GM18499 (cell line): ENCODE measurements at regions not wholly inside any gene's neighbourhood (a gene's known extent, or its start where the extent isn't known, plus 50 kb on each side); places are given as distances from the start of the nearest gene placed in this dataset.

Experiments used
- ATAC-seq: cut with Tn5 transposase; IDR thresholded peaks from one replicate; pipeline ENCODE4 v1.9.1; 2021; ENCODE audit warnings: moderate number of reproducible peaks; ENCODE audit not compliant: insufficient read depth, unreplicated experiment

DNA sequence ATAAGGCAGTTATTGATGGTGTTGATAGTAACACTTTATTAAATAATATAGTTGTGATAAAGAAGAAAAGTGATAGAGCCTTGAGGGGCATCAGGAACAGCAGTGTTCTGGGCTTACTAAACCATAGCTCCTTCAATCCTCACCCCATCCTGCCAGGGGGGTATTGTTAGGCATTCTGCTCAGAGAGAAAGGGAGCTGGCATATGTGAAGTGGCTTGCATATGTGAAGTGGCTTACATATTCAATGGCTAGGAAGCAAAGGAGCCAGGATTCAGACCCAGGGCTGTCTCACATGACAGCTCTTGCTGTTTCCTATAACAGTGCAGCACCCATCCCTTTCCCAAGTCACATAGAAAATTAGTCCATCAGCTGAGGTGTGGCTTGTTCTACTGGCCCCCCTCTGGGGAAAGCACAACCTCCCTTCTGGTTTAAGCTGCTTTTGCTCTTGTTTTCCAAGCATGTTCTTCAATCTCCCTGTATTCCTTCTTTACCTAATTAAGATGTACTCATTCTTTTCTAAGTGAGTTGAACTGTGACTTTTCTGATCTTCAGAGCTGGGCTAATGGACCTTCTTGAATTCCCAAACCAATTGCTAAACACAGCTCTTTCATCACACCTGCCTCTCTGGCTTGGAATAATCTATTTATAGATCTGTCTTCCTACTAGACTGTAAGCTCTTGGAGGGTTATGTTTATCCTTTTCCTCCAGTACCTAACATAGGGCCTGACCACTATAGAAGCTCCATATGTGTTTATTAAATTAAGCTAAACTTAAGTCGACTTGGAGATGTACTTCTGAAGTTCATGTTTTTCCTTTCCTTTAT, 108.7 kb upstream of the GLI3 start:
- no peak for ATAC-seq

DNA sequence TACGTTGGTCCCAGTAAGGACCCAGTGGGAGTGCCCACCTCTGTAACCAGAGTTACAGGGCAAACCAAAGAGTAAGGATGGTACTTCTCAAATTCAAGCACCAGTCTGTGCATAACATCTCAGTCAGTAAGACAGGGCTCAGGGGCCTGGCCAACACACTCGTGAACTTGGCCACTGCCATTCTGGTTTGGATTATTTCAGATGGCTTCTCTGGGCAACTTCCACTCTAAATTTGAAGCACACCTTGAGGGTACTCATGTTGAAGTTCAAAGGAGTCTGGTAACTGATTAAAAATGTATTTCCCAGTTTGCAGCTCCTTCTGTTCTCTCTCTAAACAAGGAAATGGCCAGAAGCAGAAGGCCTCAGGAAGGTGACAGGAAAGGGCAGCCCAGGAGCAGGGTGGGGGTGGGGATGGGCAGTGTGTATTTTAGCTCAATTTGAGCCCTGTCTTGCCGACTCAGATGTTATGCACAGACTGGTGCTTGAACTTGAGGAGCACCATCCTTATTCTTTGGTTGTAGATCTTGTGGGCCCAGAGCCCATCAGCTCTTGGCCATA, 107.3 kb upstream of the GLI3 start:
- no peak for ATAC-seq

- no peak for ATAC-seq
These were observed 105.4 kb upstream of the GLI3 start for GRCh38 chr7:42342381-42342780.

DNA sequence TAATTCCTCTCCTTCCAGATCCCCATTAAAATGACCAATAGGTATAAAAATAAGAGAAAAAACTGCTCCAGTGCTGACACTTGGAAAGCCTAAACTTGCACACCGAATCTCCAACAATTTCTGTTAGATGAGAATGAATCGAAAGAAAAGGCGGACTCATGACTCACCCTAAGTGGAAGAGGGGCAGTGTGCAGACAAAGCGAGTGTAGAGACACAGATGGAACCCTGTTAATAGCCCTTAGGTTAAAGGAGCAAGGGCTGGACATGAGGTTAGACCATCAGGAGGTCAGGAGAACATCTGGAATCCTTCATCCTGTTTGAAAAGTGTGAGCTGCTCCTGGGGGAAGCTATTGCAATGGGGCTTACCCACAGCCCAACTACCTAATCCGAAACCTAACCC, 103.4 kb upstream of the GLI3 start:
- ATAC-seq = no peak

GRCh38 chr7:42338916-42339540, 102.0 kb upstream of the GLI3 start:
- ATAC-seq = no peak

- no peak for ATAC-seq
These were observed 101.4 kb upstream of the GLI3 start for GRCh38 chr7:42338231-42338915.

GRCh38 chr7:42337225-42337905, 100.4 kb upstream of the GLI3 start:
- ATAC-seq = no peak

DNA sequence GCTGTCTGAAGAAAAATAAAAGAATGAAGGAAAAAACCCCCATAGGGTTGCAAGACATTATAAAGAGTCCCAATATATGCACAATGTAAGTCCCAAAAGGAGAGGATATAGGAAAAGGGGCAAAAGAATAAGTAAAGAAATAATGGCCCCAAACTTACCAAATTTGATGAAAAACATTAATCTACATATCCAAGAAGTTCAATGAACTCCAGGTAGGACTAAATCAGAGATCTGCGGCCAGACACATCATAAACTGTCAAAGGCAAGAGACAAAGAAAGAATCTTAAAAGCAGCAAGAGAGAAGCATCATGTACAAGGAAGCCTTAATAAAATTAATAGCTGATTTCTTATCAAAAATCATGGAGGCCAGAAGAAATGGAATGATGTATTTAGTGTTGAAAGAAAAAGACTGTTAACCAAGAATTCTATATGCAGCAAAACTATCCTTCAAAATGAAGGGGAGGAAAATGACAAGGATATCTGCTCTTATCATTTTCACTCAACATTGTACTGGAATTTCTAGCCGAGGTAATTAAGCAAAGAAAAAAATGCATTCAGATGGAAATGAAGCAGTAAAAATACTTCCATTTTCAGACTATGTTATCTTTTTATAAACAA, 95.7 kb upstream of the GLI3 start:
- ATAC-seq = no peak

- no peak for ATAC-seq
These were observed 82.6 kb upstream of the GLI3 start for GRCh38 chr7:42319631-42320030.

DNA sequence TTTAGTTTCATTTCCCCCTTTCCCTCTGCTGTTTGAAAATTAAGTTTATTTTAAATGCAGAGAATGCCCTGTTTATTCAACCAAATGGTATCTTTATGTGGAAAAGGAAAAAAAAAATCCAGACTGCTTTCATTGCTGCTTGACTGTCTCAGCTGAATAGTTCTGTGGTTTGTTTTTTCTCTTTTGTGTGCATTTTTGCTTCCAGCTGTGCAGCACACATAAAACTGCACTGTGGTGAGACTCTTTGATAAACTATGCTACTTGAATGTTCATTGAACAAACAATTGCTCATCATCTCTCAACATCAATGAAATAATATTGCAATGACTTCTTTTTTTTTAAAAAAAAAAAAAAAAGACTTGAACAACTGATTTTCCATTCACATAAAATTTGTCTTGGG, 78.6 kb upstream of the GLI3 start:
- ATAC-seq = no peak

DNA sequence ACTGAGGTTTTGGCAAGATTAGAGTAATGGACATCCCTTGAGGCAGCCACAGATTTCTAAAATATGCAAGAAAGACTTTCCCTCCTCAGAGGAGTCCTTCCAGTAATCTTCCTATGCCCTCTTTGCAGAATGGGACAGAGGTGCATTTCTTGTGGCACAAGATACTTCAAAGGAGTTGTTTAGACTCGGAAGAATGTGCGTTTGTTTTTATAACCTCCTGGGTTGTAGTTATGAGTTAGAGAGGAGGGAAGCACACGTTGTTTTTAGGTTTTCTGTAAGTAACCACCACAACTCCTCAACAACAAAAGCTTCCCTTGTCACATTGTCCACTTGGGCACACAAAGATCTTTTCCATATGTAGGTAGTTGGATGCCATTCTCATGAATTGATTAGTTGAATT, 78.1 kb upstream of the GLI3 start:
- ATAC-seq = no peak

- ATAC-seq = no peak
These were observed 77.7 kb upstream of the GLI3 start for GRCh38 chr7:42314696-42315095.

DNA sequence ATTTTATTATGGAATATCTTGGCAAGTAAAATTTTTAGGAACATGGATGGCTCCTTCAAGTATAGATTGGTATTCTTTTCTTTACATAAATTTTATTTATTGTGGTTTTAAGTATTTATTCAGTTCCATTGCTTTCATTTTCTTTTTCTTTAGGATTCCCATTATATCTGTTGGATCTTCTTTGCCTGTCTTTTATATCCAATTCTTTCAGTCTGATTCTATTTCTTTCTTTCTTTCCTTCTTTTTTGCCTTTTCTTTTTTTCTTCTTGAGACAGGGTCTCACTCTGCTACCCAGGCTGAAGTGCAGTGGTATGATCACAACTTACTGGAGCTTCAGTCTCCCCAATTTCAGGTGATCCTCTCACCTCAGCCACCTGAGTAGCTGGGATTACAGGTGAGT, 74.2 kb upstream of the GLI3 start:
- no peak for ATAC-seq

- no peak for ATAC-seq
These were observed 56.0 kb upstream of the GLI3 start for GRCh38 chr7:42292991-42293521.

- no peak for ATAC-seq
These were observed 52.5 kb upstream of the GLI3 start for GRCh38 chr7:42289473-42289872.
